ENCODE measurements at regions not wholly inside any gene's neighbourhood (a gene's known extent, or its start where the extent isn't known, plus 50 kb on each side); places are given as distances from the start of the nearest gene placed in this dataset.

GRCh38 chr17:79509490-79509889, 101.4 kb downstream of the RBFOX3 start:
- TF ChIP-seq CTCF (IDR thresholded peaks at IDR 0.05) (no peak), POLR2A (IDR thresholded peaks at IDR 0.05) (no peak)
